Occipital lobe (tissue), 1 donor: ENCODE measurements at regions not wholly inside any gene's neighbourhood (a gene's known extent, or its start where the extent isn't known, plus 50 kb on each side); places are given as distances from the start of the nearest gene placed in this dataset.

Experiments
- DNase-seq: peaks from one replicate; lab custom pipeline; 2025; lab: John Stamatoyannopoulos, UW

- DNase-seq: no peak
Observed at GRCh38 chr2:190809139-190809764, 71.4 kb upstream of the GLS start.

- no peak for DNase-seq
Observed at GRCh38 chr2:190809876-190810525, 70.6 kb upstream of the GLS start.

- no peak for DNase-seq
Observed at GRCh38 chr2:190810981-190811587, 69.5 kb upstream of the GLS start.

- no peak for DNase-seq
Observed at GRCh38 chr2:190811811-190812210, 68.8 kb upstream of the GLS start.

- DNase-seq: no peak
Observed at GRCh38 chr2:190812506-190813294, 67.9 kb upstream of the GLS start.

GRCh38 chr2:190815226-190815625 lies 65.4 kb upstream of the GLS start:
- no peak for DNase-seq

GRCh38 chr2:190817082-190817481 lies 63.5 kb upstream of the GLS start:
- DNase-seq: no peak

GRCh38 chr2:190819840-190820301 lies 60.8 kb upstream of the GLS start:
- DNase-seq: no peak

GRCh38 chr2:190820416-190820815 lies 60.2 kb upstream of the GLS start:
- DNase-seq: no peak

GRCh38 chr2:190822043-190822442 lies 58.6 kb upstream of the GLS start:
- no peak for DNase-seq

- DNase-seq: no peak
Observed at GRCh38 chr2:190827720-190828119, 52.9 kb upstream of the GLS start.

- DNase-seq: no peak
Observed at GRCh38 chr2:190829642-190830041, 51.0 kb upstream of the GLS start.
